Stimulated activated CD8-positive, alpha-beta memory T cell treated with anti-CD3 and anti-CD28 coated beads, Interleukin-15, amount 100 ng/mL, for 4 hours (primary cell): ENCODE measurements at regions not wholly inside any gene's neighbourhood (a gene's known extent, or its start where the extent isn't known, plus 50 kb on each side); places are given as distances from the start of the nearest gene placed in this dataset.
"Not testable (repeated sequence)": the region's sequence is repeated elsewhere in the genome, so short reads cannot be mapped to it uniquely, and the experiment has no call there.

Experiments used
- DNase-seq, 2 donors: peaks; one replicate each; pipeline ENCODE4 v3.0.0-alpha.2; 2020; ENCODE audit warnings: low read depth in 2 of 2

GRCh38 chr22:22977479-22978200 is 90.0 kb downstream of the IGLL5 start:
- no peak for DNase-seq

GRCh38 chr22:22978637-22979036 is 91.0 kb downstream of the IGLL5 start:
- DNase-seq: no peak

- DNase-seq: no peak
Observed at GRCh38 chr22:22979121-22979724, 91.1 kb upstream of the GNAZ start.

- DNase-seq: no peak
Observed at GRCh38 chr22:22979954-22980353, 90.4 kb upstream of the GNAZ start.

GRCh38 chr22:22981670-22982571 is 88.4 kb upstream of the GNAZ start:
- no peak for DNase-seq

- no peak for DNase-seq
Observed at GRCh38 chr22:22982616-22983015, 87.7 kb upstream of the GNAZ start.

- DNase-seq: no peak
Observed at GRCh38 chr22:22983123-22983522, 87.2 kb upstream of the GNAZ start.

- no peak for DNase-seq
Observed at GRCh38 chr22:22983816-22984215, 86.5 kb upstream of the GNAZ start.

- DNase-seq: no peak
Observed at GRCh38 chr22:22984967-22985366, 85.4 kb upstream of the GNAZ start.

GRCh38 chr22:22986008-22986407 is 84.3 kb upstream of the GNAZ start:
- DNase-seq: no peak

GRCh38 chr22:22986640-22987039 is 83.7 kb upstream of the GNAZ start:
- DNase-seq: no peak

GRCh38 chr22:22988150-22988549 is 82.2 kb upstream of the GNAZ start:
- DNase-seq: no peak

GRCh38 chr22:22988785-22989184 is 81.5 kb upstream of the GNAZ start:
- DNase-seq: no peak

GRCh38 chr22:22989856-22990255 is 80.5 kb upstream of the GNAZ start:
- no peak for DNase-seq

GRCh38 chr22:22990711-22991505 is 79.4 kb upstream of the GNAZ start:
- DNase-seq: not testable (repeated sequence)

GRCh38 chr22:22992474-22992873 is 77.8 kb upstream of the GNAZ start:
- DNase-seq: no peak

GRCh38 chr22:22993184-22993583 is 77.1 kb upstream of the GNAZ start:
- no peak for DNase-seq

- no peak for DNase-seq
Observed at GRCh38 chr22:22995166-22995565, 75.2 kb upstream of the GNAZ start.

GRCh38 chr22:22996511-22997261 is 73.6 kb upstream of the GNAZ start:
- DNase-seq: no peak

- no peak for DNase-seq
Observed at GRCh38 chr22:22997262-22997898, 72.9 kb upstream of the GNAZ start.

GRCh38 chr22:22997988-22998387 is 72.3 kb upstream of the GNAZ start:
- no peak for DNase-seq
